Caco-2 (cell line): ENCODE measurements at regions not wholly inside any gene's neighbourhood (a gene's known extent, or its start where the extent isn't known, plus 50 kb on each side); places are given as distances from the start of the nearest gene placed in this dataset.

ENCODE experiments used
- BruUV-seq: library from RNA; stranded (reverse); fragments of 400-500 nt; replicated peaks from 2 replicates; lab custom pipeline; 2021; lab: Mats Ljungman, UMichigan
- CTCF ChIA-PET: fragments of 300-600 bp; sonication (Branson Sonifier 250); formaldehyde crosslinking; loops from one replicate; lab custom pipeline; 2022; ENCODE audit warnings: antibody characterized with exemption; lab: Charles Lee
- POLR2A ChIA-PET: fragments of 300-600 bp; sonication (Branson Sonifier 250); formaldehyde crosslinking; loops from one replicate; lab custom pipeline; 2022; ENCODE audit warnings: antibody characterized with exemption; lab: Charles Lee
- DNase-seq, 2 experiments: peaks; one replicate each; pipeline versions ENCODE4 v3.0.0 to v3.0.0-alpha.2; 2020 to 2022
- H3K27me3 ChIP-seq: replicated peaks from 2 replicates; pipeline ENCODE4 v1.6.0; 2011; ENCODE audit warnings: low read length; ENCODE audit not compliant: control insufficient read depth, insufficient read depth
- H3K36me3 ChIP-seq: 2 replicates; pipeline ENCODE4 v1.5.1; 2011; ENCODE audit warnings: low read length; ENCODE audit not compliant: control insufficient read depth, insufficient read depth
- H3K4me1 ChIP-seq: fragments of 250-450 bp; sonication (Bioruptor Pico); 2 replicates; pipeline ENCODE4 v1.5.1; 2020; ENCODE audit warnings: mild to moderate bottlenecking
- H3K4me3 ChIP-seq: 2 replicates; pipeline ENCODE4 v1.5.1; 2011; ENCODE audit warnings: low read depth, mild to moderate bottlenecking, control low read depth, low read length
- H3K9me3 ChIP-seq: fragments of 250-450 bp; sonication (Bioruptor Pico); 2 replicates; pipeline ENCODE4 v1.5.1; 2020; ENCODE audit warnings: mild to moderate bottlenecking, moderate library complexity
- H3K27ac Mint-ChIP-seq: one replicate; pipeline ENCODE4 v1.8.0; 2022; ENCODE audit warnings: mixed read lengths; ENCODE audit not compliant: unreplicated experiment
- H3K27me3 Mint-ChIP-seq: one replicate; pipeline ENCODE4 v1.8.0; 2022; ENCODE audit warnings: mixed read lengths; ENCODE audit not compliant: insufficient read depth, unreplicated experiment
- H3K36me3 Mint-ChIP-seq: one replicate; pipeline ENCODE4 v1.8.0; 2022; ENCODE audit warnings: mild to moderate bottlenecking, mixed read lengths; ENCODE audit not compliant: insufficient read depth, unreplicated experiment
- H3K4me1 Mint-ChIP-seq: one replicate; pipeline ENCODE4 v1.8.0; 2022; ENCODE audit warnings: low read depth, mixed read lengths; ENCODE audit not compliant: unreplicated experiment
- H3K4me3 Mint-ChIP-seq: one replicate; pipeline ENCODE4 v1.8.0; 2022; ENCODE audit warnings: mild to moderate bottlenecking, moderate library complexity, mixed read lengths; ENCODE audit not compliant: unreplicated experiment
- H3K9me3 Mint-ChIP-seq: one replicate; pipeline ENCODE4 v1.8.0; 2022; ENCODE audit warnings: mixed read lengths; ENCODE audit not compliant: unreplicated experiment
- CTCF ChIP-seq, 2 experiments: fragments of 200-600 bp in 1 of 2; IDR thresholded peaks; 1 replicate in 1 of 2; 2 replicates in 1 of 2; pipeline versions ENCODE4 v1.5.1 to v1.8.0; 2011 to 2022; ENCODE audit warnings: antibody characterized with exemption in 1 of 2, control low read depth in 1 of 2, inconsistent platforms in 1 of 2, low read depth in 1 of 2, low read length in 1 of 2, mild to moderate bottlenecking in 1 of 2, moderate library complexity in 1 of 2; ENCODE audit not compliant: insufficient read depth in 1 of 2, severe bottlenecking in 1 of 2, unreplicated experiment in 1 of 2
- intact Hi-C: fragments of 100-400 bp; cut with micrococcal nuclease; formaldehyde crosslinking; loops from one replicate; pipeline ENCODE4 v1.10.0; 2022; ENCODE audit not compliant: unreplicated experiment

- Histone ChIP-seq H3K27me3 (no peaks in the 10 kb centered on the region; the same call in none of the 2 replicates), H3K36me3 (no peaks in the 10 kb centered on the region), H3K4me1 (no peaks in the 10 kb centered on the region), H3K9me3 (no peaks in the 10 kb centered on the region), H3K4me3 (no peak overlapping the region)
- Mint-ChIP-seq H3K9me3 (no peaks in the 10 kb centered on the region), H3K4me1 (no peaks in the 10 kb centered on the region), H3K27me3 (peaks cover 7% of the 10 kb centered on the region), H3K4me3 (no peak overlapping the region), H3K27ac (no peak overlapping the region), H3K36me3 (no peaks in the 10 kb centered on the region)
- no TSS peak for BruUV-seq
- TF ChIP-seq CTCF (IDR thresholded peaks at IDR 0.05; ENCODE audit: insufficient read depth in 1 of 2, low read depth in 1 of 2, low read length in 1 of 2, severe bottlenecking in 1 of 2, unreplicated experiment in 1 of 2): no peak
- intact Hi-C loops: no loop called here
- DNase-seq: no peak
- CTCF ChIA-PET: interaction anchor here (0.5 kb wide), 1 partner anchor 399 kb away, joined by 7 read pairs; no protein-coding TSS in a partner anchor
- POLR2A ChIA-PET: no interaction called here
Measured at GRCh38 chr11:11170352-11171084, 182.5 kb downstream of the CSNK2A3 start.

DNA sequence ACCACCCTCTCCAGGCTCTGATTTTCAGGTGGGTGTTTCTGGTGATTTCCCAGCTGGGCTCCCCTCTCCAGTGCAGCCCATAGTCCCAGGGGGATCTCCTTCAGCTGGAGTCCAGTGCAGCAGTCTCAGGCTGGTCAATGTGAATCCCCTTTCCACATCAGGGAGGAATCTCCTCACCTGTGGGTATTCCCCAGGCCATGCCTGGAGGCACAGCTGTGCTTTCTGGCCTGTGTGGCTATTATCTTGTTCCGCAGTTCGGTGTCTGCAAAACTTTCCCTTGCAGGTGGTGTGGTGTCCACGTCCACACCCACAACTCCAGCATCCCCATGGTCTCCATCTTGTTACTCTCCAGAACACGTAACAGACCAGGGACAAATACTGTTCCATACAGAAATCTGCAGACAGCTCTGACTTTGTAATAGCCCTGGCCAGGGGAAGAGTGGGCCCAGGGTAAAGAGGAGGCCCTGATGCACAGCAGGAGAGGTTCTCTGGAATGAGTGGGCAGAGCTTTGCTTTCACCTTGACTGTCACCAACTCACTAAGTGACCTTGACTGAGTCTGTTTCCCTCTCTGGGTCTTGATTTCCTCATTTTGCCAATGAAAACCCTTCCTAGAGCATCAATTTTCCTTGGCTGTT, 183.2 kb downstream of the CSNK2A3 start:
- no peak for TF ChIP-seq CTCF (IDR thresholded peaks at IDR 0.05; ENCODE audit: insufficient read depth in 1 of 2, low read depth in 1 of 2, low read length in 1 of 2, severe bottlenecking in 1 of 2, unreplicated experiment in 1 of 2)
- no peaks in the 10 kb centered on the region for H3K36me3 ChIP-seq
- no peak overlapping the region for H3K4me3 ChIP-seq
- BruUV-seq: no TSS peak
- POLR2A ChIA-PET: no interaction called here
- intact Hi-C loops: no loop called here
- no peaks in the 10 kb centered on the region for H3K9me3 ChIP-seq
- no peaks in the 10 kb centered on the region for H3K4me1 ChIP-seq
- no peaks in the 10 kb centered on the region for H3K9me3 Mint-ChIP-seq
- H3K27me3 ChIP-seq: no peaks in the 10 kb centered on the region; the same call in 1 of the 2 replicates
- CTCF ChIA-PET: interaction anchor here (0.5 kb wide), 1 partner anchor 399 kb away, joined by 7 read pairs; no protein-coding TSS in a partner anchor
- H3K4me1 Mint-ChIP-seq: no peaks in the 10 kb centered on the region
- DNase-seq: no peak
- H3K4me3 Mint-ChIP-seq: no peak overlapping the region
- H3K27me3 Mint-ChIP-seq: peaks cover 7% of the 10 kb centered on the region
- H3K27ac Mint-ChIP-seq: no peak overlapping the region
- no peaks in the 10 kb centered on the region for H3K36me3 Mint-ChIP-seq

DNA sequence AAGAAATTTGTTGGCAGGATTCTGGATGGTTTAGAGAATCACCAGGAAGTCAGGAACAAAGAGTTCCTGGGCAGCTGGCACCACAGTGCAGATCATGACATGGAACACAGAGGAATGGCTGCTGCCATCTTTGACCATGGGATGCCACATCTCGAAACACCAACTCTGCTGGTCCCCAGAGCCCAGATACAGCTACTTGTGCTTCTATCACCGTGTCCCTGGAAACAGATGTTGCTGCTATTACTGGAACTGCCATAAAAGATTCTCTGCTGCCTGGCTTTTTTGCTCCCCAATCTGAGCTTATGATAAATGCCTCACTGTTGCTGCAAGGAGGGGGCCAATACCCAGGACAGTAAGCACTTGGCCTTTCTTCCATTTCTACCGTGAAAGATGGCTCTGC, 185.2 kb downstream of the CSNK2A3 start:
- Histone ChIP-seq H3K9me3 (no peaks in the 10 kb centered on the region), H3K27me3 (no peaks in the 10 kb centered on the region; the same call in 1 of the 2 replicates), H3K36me3 (no peaks in the 10 kb centered on the region), H3K4me3 (no peak overlapping the region), H3K4me1 (peaks cover 4% of the 10 kb centered on the region; the same call in 1 of the 2 replicates)
- TF ChIP-seq CTCF (IDR thresholded peaks at IDR 0.05; ENCODE audit: insufficient read depth in 1 of 2, low read depth in 1 of 2, low read length in 1 of 2, severe bottlenecking in 1 of 2, unreplicated experiment in 1 of 2): no peak
- no peaks in the 10 kb centered on the region for H3K9me3 Mint-ChIP-seq
- H3K27ac Mint-ChIP-seq: no peak overlapping the region
- peaks cover 10% of the 10 kb centered on the region for H3K4me1 Mint-ChIP-seq
- POLR2A ChIA-PET: no interaction called here
- CTCF ChIA-PET: no interaction called here
- H3K27me3 Mint-ChIP-seq: peaks cover 9% of the 10 kb centered on the region
- DNase-seq: no peak
- no peaks in the 10 kb centered on the region for H3K36me3 Mint-ChIP-seq
- intact Hi-C loops: no loop called here
- H3K4me3 Mint-ChIP-seq: no peak overlapping the region
- BruUV-seq: no TSS peak
